Loucy (cell line): ENCODE measurements at regions not wholly inside any gene's neighbourhood (a gene's known extent, or its start where the extent isn't known, plus 50 kb on each side); places are given as distances from the start of the nearest gene placed in this dataset.

Experiments used
- EZH2phosphoT487 ChIP-seq: fragments of 200-600 bp; IDR thresholded peaks from 2 replicates; pipeline ENCODE4 v1.6.1; 2018; ENCODE audit warnings: antibody characterized with exemption, mild to moderate bottlenecking, moderate library complexity, borderline replicate concordance
- TF ChIP-seq, protein P1 (sequence below): fragments of 200-600 bp; sonication (generic); conservative IDR thresholded peaks from 2 replicates; pipeline ENCODE4 v1.5.1; 2014; ENCODE audit warnings: mild to moderate bottlenecking, antibody characterized with exemption, low read length

DNA sequence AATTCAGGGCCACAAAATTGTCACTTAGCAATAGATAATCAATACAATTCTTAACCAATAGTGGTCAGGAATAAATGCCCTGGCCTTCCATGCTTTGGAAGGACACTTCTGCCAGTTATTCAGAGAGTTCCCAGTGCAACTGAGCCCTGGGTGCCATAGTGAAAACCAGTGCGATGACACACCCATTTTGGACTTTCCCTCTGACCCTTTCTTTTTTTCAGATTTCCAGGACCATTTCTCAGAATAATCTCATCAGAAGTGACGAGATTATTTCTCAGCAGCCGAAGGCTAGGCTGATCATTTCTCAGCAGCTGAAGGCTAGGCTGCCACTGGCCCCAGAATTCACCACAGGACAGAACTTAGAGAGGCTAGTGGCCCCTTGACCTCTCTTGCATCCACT is 106.6 kb upstream of the MYCN start:
- TF ChIP-seq, protein P1, sequence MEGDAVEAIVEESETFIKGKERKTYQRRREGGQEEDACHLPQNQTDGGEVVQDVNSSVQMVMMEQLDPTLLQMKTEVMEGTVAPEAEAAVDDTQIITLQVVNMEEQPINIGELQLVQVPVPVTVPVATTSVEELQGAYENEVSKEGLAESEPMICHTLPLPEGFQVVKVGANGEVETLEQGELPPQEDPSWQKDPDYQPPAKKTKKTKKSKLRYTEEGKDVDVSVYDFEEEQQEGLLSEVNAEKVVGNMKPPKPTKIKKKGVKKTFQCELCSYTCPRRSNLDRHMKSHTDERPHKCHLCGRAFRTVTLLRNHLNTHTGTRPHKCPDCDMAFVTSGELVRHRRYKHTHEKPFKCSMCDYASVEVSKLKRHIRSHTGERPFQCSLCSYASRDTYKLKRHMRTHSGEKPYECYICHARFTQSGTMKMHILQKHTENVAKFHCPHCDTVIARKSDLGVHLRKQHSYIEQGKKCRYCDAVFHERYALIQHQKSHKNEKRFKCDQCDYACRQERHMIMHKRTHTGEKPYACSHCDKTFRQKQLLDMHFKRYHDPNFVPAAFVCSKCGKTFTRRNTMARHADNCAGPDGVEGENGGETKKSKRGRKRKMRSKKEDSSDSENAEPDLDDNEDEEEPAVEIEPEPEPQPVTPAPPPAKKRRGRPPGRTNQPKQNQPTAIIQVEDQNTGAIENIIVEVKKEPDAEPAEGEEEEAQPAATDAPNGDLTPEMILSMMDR, result no peak
- no peak for TF ChIP-seq EZH2phosphoT487
